Neural cell (in vitro differentiated cells): ENCODE measurements at regions not wholly inside any gene's neighbourhood (a gene's known extent, or its start where the extent isn't known, plus 50 kb on each side); places are given as distances from the start of the nearest gene placed in this dataset.
A peak's percentile ranks its signal among the peaks of the same experiment; 100 is the strongest.

Experiments
- H2AFZ ChIP-seq: fragments of 200-600, 300-800 bp; sonication (generic), shearing (Covaris generic); 2 replicates; pipeline ENCODE4 v1.6.0; 2014; ENCODE audit warnings: low read depth, mild to moderate bottlenecking, antibody characterized with exemption, low read length, moderate library complexity
- H3F3A ChIP-seq: fragments of 200-600 bp; shearing (Covaris generic); 2 replicates; pipeline ENCODE4 v1.6.1; 2016; ENCODE audit warnings: mild to moderate bottlenecking, moderate library complexity, mixed read lengths, antibody characterized with exemption, low read length; ENCODE audit not compliant: insufficient read depth, poor library complexity, severe bottlenecking
- H3K27ac ChIP-seq: fragments of 200-600, 300-800 bp; sonication (generic), shearing (Covaris generic); 2 replicates; pipeline ENCODE4 v1.5.1; 2014; ENCODE audit warnings: mild to moderate bottlenecking, low read length, moderate library complexity
- H3K27me3 ChIP-seq: fragments of 300-800, 200-600 bp; sonication (generic), shearing (Covaris generic); 2 replicates; pipeline ENCODE4 v1.6.0; 2014; ENCODE audit warnings: mild to moderate bottlenecking, low read depth, low read length, moderate library complexity; ENCODE audit not compliant: insufficient read depth
- H3K36me3 ChIP-seq: fragments of 300-800, 200-600 bp; sonication (generic), shearing (Covaris generic); 2 replicates; pipeline ENCODE4 v1.5.1; 2014; ENCODE audit warnings: mild to moderate bottlenecking, antibody characterized with exemption, low read length, moderate library complexity; ENCODE audit not compliant: insufficient read depth
- H3K4me2 ChIP-seq: fragments of 300-800, 200-600 bp; sonication (generic), shearing (Covaris generic); 2 replicates; pipeline ENCODE4 v1.6.0; 2014; ENCODE audit warnings: mild to moderate bottlenecking, low read length
- H3K4me3 ChIP-seq: fragments of 300-800, 200-600 bp; sonication (generic), shearing (Covaris generic); 2 replicates; pipeline ENCODE4 v1.5.1; 2014; ENCODE audit warnings: mild to moderate bottlenecking, low read length, moderate library complexity
- H3K79me2 ChIP-seq: fragments of 200-600 bp; shearing (Covaris generic); replicated peaks from 2 replicates; pipeline ENCODE4 v1.6.0; 2014; ENCODE audit warnings: mild to moderate bottlenecking, low read length, moderate library complexity; ENCODE audit not compliant: insufficient read depth
- H3K9ac ChIP-seq: fragments of 300-800, 200-600 bp; sonication (generic), shearing (Covaris generic); 2 replicates; pipeline ENCODE4 v1.6.1; 2016; ENCODE audit warnings: mild to moderate bottlenecking, low read length, mixed read lengths
- H3K9me2 ChIP-seq: fragments of 200-600 bp; shearing (Covaris generic); 2 replicates; pipeline ENCODE4 v1.6.1; 2016; ENCODE audit warnings: mild to moderate bottlenecking, low read length, mixed read lengths; ENCODE audit not compliant: insufficient read depth
- H3K9me3 ChIP-seq: fragments of 200-600, 300-800 bp; sonication (generic), shearing (Covaris generic); 2 replicates; pipeline ENCODE4 v1.6.1; 2016; ENCODE audit warnings: mild to moderate bottlenecking, mixed run types, low read length, moderate library complexity, mixed read lengths
- H4K20me1 ChIP-seq: fragments of 200-600 bp; shearing (Covaris generic); 2 replicates; pipeline ENCODE4 v1.6.1; 2016; ENCODE audit warnings: mild to moderate bottlenecking, mixed run types; ENCODE audit not compliant: insufficient read depth
- EP300 ChIP-seq: fragments of 450-650 bp; conservative IDR thresholded peaks from 2 replicates; pipeline ENCODE4 v1.6.1; 2014; ENCODE audit warnings: antibody characterized with exemption, mild to moderate bottlenecking, moderate library complexity; ENCODE audit not compliant: poor library complexity, severe bottlenecking
- EZH2 ChIP-seq: fragments of 200-600, 300-800 bp; shearing (Covaris generic), sonication (generic); IDR thresholded peaks from 2 replicates; pipeline ENCODE4 v1.6.1; 2014; ENCODE audit warnings: antibody characterized with exemption, low read length, borderline replicate concordance, mild to moderate bottlenecking; ENCODE audit not compliant: insufficient read depth, poor library complexity, severe bottlenecking
- MXI1 ChIP-seq: fragments of 450-650 bp; conservative IDR thresholded peaks from 2 replicates; pipeline ENCODE4 v1.6.1; 2014; ENCODE audit warnings: antibody characterized with exemption, mild to moderate bottlenecking; ENCODE audit not compliant: poor library complexity, severe bottlenecking
- POLR2AphosphoS5 ChIP-seq: IDR thresholded peaks from 2 replicates; pipeline ENCODE4 v1.6.1; 2012
- RAD21 ChIP-seq: fragments of 450-650 bp; conservative IDR thresholded peaks from 2 replicates; pipeline ENCODE4 v1.6.1; 2014; ENCODE audit warnings: antibody characterized with exemption, mild to moderate bottlenecking, moderate library complexity
- SMC3 ChIP-seq: fragments of 450-650 bp; conservative IDR thresholded peaks from 2 replicates; pipeline ENCODE4 v1.6.1; 2014; ENCODE audit warnings: antibody characterized with exemption, mild to moderate bottlenecking, moderate library complexity; ENCODE audit not compliant: poor library complexity
- TAF1 ChIP-seq: IDR thresholded peaks from 2 replicates; pipeline ENCODE4 v1.6.1; 2012; ENCODE audit warnings: low read depth
- TF ChIP-seq, protein P1 (sequence below): fragments of 450-650 bp; IDR thresholded peaks from 2 replicates; pipeline ENCODE4 v1.5.1; 2014; ENCODE audit warnings: antibody characterized with exemption, mild to moderate bottlenecking, moderate library complexity; ENCODE audit not compliant: poor library complexity, severe bottlenecking
- TF ChIP-seq, protein P2 (sequence below): IDR thresholded peaks from 2 replicates; pipeline ENCODE4 v1.6.1; 2012; ENCODE audit warnings: borderline replicate concordance

DNA sequence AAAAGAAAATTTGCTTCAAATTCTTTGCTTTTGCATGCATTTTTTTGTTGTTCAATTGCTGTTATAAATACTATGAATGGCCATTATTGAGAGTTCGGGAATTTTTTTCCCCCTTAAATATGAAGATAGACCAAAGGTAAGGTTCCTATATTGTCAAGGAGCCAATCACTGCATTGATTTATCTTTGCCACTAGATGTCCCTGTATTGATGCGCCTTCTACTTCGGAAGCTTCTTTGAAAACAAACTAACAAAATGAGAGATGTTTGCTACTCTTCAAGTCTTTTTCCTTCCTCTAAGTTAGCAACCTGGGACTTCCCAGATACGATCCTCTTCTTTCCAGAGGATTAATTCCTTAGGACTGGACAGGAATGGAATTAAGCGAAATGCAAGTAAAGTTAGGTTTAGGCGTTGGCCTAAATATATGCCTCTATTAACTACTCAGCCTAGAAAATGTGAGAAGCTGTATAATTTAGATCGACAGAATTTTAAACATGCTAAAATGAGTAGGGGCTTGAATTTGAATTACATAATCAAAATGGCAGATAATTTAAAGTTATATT, 318.1 kb downstream of the AEBP2 start:
- no peaks in the 10 kb centered on the region for H3K79me2 ChIP-seq
- no peaks in the 10 kb centered on the region for H3K27me3 ChIP-seq
- no peak overlapping the region for H2AFZ ChIP-seq
- no peaks in the 10 kb centered on the region for H4K20me1 ChIP-seq
- no peaks in the 10 kb centered on the region for H3K9me2 ChIP-seq
- TF ChIP-seq, protein P1, sequence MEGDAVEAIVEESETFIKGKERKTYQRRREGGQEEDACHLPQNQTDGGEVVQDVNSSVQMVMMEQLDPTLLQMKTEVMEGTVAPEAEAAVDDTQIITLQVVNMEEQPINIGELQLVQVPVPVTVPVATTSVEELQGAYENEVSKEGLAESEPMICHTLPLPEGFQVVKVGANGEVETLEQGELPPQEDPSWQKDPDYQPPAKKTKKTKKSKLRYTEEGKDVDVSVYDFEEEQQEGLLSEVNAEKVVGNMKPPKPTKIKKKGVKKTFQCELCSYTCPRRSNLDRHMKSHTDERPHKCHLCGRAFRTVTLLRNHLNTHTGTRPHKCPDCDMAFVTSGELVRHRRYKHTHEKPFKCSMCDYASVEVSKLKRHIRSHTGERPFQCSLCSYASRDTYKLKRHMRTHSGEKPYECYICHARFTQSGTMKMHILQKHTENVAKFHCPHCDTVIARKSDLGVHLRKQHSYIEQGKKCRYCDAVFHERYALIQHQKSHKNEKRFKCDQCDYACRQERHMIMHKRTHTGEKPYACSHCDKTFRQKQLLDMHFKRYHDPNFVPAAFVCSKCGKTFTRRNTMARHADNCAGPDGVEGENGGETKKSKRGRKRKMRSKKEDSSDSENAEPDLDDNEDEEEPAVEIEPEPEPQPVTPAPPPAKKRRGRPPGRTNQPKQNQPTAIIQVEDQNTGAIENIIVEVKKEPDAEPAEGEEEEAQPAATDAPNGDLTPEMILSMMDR: peak; percentile 84
- TF ChIP-seq RAD21: peak; percentile 90
- no peak for TF ChIP-seq EP300
- peak; percentile 89 for TF ChIP-seq SMC3
- peaks cover 4% of the 10 kb centered on the region for H3K9me3 ChIP-seq
- H3K36me3 ChIP-seq: no peaks in the 10 kb centered on the region
- H3K4me3 ChIP-seq: no peak overlapping the region
- H3K9ac ChIP-seq: no peak overlapping the region
- no peak overlapping the region for H3K27ac ChIP-seq
- no peak overlapping the region for H3K4me2 ChIP-seq
- no peaks in the 10 kb centered on the region for H3F3A ChIP-seq

DNA sequence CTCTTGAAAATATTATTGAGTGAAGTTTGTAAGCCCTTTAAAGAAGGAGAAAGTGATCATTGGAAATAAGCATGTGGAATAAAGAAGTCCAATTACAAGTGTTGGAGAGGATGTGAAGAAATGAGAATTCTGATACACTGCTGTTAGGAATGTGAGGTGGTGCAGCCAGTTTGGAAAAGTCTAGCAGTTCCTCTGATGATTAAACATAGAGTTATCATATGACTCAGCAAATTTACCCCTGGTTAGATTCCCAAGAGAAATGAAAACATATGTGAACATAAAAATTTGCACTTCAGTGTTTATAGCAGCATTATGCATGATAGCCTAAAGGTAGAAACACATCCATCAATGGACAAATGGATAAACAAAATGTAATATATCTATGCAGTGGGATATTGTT, 319.9 kb downstream of the AEBP2 start:
- TF ChIP-seq MXI1: no peak
- no peak for TF ChIP-seq SMC3
- no peak for TF ChIP-seq RAD21
- TF ChIP-seq, protein P2, sequence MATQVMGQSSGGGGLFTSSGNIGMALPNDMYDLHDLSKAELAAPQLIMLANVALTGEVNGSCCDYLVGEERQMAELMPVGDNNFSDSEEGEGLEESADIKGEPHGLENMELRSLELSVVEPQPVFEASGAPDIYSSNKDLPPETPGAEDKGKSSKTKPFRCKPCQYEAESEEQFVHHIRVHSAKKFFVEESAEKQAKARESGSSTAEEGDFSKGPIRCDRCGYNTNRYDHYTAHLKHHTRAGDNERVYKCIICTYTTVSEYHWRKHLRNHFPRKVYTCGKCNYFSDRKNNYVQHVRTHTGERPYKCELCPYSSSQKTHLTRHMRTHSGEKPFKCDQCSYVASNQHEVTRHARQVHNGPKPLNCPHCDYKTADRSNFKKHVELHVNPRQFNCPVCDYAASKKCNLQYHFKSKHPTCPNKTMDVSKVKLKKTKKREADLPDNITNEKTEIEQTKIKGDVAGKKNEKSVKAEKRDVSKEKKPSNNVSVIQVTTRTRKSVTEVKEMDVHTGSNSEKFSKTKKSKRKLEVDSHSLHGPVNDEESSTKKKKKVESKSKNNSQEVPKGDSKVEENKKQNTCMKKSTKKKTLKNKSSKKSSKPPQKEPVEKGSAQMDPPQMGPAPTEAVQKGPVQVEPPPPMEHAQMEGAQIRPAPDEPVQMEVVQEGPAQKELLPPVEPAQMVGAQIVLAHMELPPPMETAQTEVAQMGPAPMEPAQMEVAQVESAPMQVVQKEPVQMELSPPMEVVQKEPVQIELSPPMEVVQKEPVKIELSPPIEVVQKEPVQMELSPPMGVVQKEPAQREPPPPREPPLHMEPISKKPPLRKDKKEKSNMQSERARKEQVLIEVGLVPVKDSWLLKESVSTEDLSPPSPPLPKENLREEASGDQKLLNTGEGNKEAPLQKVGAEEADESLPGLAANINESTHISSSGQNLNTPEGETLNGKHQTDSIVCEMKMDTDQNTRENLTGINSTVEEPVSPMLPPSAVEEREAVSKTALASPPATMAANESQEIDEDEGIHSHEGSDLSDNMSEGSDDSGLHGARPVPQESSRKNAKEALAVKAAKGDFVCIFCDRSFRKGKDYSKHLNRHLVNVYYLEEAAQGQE: no peak
- no peak for TF ChIP-seq POLR2AphosphoS5
- no peak for TF ChIP-seq EZH2
- no peak for TF ChIP-seq TAF1
- TF ChIP-seq EP300: no peak
- TF ChIP-seq, protein P1: no peak
- Histone ChIP-seq H3K9me3 (no peaks in the 10 kb centered on the region), H3F3A (no peaks in the 10 kb centered on the region), H2AFZ (no peak overlapping the region), H4K20me1 (no peaks in the 10 kb centered on the region), H3K79me2 (no peaks in the 10 kb centered on the region), H3K36me3 (no peaks in the 10 kb centered on the region), H3K9ac (no peak overlapping the region), H3K27ac (no peak overlapping the region), H3K4me3 (no peak overlapping the region), H3K9me2 (no peaks in the 10 kb centered on the region), H3K4me2 (no peak overlapping the region), H3K27me3 (no peaks in the 10 kb centered on the region)
